ENCODE measurements at regions not wholly inside any gene's neighbourhood (a gene's known extent, or its start where the extent isn't known, plus 50 kb on each side); places are given as distances from the start of the nearest gene placed in this dataset.

GRCh38 chr11:123304828-123305466 is 109.9 kb upstream of the CLMP start:
- no peak for DNase-seq (ENCODE audit: low read depth in 1 of 2, low spot score in 1 of 2)

DNA sequence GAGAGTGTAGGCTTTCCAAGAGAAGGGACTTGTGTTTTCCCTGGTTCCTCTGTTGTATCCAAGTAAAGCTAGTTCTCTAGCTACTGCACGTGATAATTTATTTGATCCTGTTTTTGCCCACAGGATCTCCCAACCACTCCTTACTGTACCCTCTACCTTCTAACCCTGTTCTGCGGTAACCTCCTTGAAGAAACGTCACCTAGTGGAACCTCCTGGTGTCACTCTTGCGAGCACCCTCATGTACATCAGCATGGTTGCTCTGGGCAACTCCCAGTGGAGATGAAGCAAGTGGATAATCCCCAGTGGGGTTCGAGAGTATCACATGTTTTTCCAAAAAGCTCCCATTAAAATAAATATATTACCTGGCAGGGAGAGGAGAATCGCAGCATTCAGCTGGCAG is 108.9 kb upstream of the CLMP start:
- no peak for DNase-seq (ENCODE audit: low read depth in 1 of 2, low spot score in 1 of 2)

GRCh38 chr11:123302751-123303195 is 107.7 kb upstream of the CLMP start:
- peak in 1 of 2 donors; percentile 46 for DNase-seq (ENCODE audit: low read depth in 1 of 2, low spot score in 1 of 2)

GRCh38 chr11:123301696-123302400 is 106.8 kb upstream of the CLMP start:
- peak; percentile 53 for DNase-seq (ENCODE audit: low read depth in 1 of 2, low spot score in 1 of 2)

DNA sequence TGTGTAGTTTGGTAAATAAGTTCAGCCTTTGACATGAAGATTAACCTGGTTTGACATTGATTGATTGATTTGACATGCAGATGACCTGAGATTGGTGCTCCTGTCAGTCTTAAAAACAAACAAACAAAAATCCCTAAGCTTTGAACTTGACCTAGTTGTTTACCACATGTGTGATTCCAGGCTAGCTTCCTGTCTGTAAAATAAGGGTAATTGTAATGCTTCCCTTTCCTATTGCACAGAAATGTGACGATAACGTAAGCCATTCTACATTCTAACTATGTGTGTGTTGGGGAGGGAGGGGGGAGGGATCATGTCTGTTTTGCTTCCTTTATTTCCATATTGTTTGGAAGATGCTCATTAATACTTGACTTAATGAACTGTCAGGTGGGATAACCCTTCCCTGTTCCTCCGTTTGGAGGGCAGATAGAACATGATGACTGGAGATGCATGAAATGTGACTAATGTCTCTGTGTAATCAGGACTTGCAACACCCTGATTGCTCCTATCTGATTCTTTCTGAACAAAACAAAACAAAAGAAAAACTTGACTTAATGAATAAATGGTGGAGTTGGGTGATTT is 106.1 kb upstream of the CLMP start:
- DNase-seq (ENCODE audit: low read depth in 1 of 2, low spot score in 1 of 2) = no peak

GRCh38 chr11:123299721-123300120 is 104.7 kb upstream of the CLMP start:
- no peak for DNase-seq (ENCODE audit: low read depth in 1 of 2, low spot score in 1 of 2)

- DNase-seq (ENCODE audit: low read depth in 1 of 2, low spot score in 1 of 2) = no peak
Observed at GRCh38 chr11:123298488-123299447, 103.7 kb upstream of the CLMP start.

- DNase-seq (ENCODE audit: low read depth in 1 of 2, low spot score in 1 of 2) = no peak
Observed at GRCh38 chr11:123292647-123293046, 97.6 kb upstream of the CLMP start.

DNA sequence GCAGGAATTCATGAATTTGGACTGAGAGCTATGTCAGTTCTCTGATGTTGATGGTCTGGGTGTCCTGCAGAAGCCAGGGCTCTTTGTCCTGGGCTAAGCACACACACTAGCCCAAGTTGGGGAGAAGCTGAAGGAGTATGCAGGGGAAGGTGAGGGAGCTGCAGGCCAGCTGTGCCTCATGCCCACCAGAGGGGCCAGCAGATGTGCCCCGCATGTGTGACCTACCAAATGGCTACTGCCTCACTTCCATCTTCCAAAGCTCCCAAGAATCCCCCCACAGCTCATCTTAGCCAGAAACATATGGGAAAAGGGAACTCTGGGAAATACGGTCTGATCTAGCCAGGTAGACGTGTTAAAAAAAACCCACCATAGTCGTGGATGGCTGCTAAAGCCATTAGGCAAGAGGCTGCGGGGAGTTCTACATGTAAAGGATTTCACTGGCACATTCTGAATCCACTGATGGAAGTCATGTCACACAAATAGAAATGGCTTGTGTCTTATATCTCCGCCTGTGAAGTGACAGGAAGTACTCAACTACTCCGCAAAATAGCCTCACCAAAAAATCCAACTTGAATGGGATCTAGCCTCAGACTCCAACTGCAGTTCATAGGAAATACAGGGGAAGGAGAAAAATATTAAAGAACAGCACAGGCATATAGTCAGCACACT is 96.3 kb upstream of the CLMP start:
- no peak for DNase-seq (ENCODE audit: low read depth in 1 of 2, low spot score in 1 of 2)

DNA sequence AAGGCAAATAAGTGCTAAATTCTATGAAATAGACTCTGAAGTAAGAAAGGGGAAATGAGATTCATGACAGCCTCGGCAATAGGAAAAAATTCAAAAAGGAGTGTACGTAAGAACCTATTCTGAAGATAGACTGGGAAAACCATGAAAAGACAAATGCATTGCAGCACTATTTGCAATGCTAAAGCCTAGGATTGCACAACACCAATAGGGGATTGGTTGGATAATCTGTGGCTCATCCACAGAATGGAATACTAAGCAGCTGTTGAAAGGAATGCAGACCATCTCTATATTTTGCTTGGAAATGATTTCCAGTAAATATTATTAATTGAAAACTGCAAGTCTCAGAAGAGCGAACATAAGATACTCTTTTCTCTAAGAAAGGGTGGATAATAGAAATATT is 91.7 kb upstream of the CLMP start:
- DNase-seq (ENCODE audit: low read depth in 1 of 2, low spot score in 1 of 2) = no peak

- DNase-seq (ENCODE audit: low read depth in 1 of 2, low spot score in 1 of 2) = no peak
Observed at GRCh38 chr11:123286255-123286654, 91.2 kb upstream of the CLMP start.

- no peak for DNase-seq (ENCODE audit: low read depth in 1 of 2, low spot score in 1 of 2)
Observed at GRCh38 chr11:123284454-123284853, 89.4 kb upstream of the CLMP start.

- DNase-seq (ENCODE audit: low read depth in 1 of 2, low spot score in 1 of 2) = no peak
Observed at GRCh38 chr11:123282597-123282996, 87.5 kb upstream of the CLMP start.

- no peak for DNase-seq (ENCODE audit: low read depth in 1 of 2, low spot score in 1 of 2)
Observed at GRCh38 chr11:123273616-123274015, 78.6 kb upstream of the CLMP start.

- no peak for DNase-seq (ENCODE audit: low read depth in 1 of 2, low spot score in 1 of 2)
Observed at GRCh38 chr11:123272565-123272964, 77.5 kb upstream of the CLMP start.

- DNase-seq (ENCODE audit: low read depth in 1 of 2, low spot score in 1 of 2) = no peak
Observed at GRCh38 chr11:123268156-123268555, 73.1 kb upstream of the CLMP start.

DNA sequence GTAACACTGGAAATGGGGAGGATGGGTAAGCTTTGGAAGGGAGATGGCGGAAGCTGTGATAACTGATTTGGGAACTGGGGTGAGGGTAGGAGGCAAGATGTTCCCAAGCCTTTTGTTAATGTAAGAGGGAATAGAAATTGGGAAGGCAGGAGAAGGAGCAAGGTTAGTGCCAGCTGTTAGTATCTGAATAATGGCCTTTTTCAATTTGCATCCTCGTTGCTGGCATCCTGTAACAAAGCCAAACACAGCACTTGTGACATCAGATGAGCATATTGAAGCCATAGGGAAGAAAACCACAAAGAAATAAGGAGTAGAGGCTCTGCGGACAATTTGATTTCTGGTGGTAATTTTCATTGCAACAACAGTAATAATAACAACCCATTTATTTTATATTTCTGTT is 70.9 kb upstream of the CLMP start:
- no peak for DNase-seq (ENCODE audit: low read depth in 1 of 2, low spot score in 1 of 2)

DNA sequence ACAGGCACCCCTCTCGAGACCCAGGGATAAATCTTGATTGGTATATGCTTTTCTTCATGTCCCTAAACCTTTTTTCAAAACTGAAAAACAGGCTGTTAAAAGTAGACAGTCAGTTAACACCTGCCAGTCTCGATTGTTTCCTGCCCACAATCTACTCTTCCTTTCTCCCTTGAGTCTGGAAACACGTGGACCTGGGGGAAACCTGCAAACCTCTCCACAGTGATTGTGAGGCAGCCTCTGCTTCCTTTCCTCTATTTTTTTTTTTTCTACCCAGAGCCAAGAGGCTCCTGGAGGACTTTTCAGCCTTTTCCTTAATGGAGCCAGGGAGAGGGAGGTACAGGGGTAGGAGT is 69.4 kb upstream of the CLMP start:
- no peak for DNase-seq (ENCODE audit: low read depth in 1 of 2, low spot score in 1 of 2)

GRCh38 chr11:123261345-123262106 is 66.5 kb upstream of the CLMP start:
- peak; percentile 24 to 49 for DNase-seq (ENCODE audit: low read depth in 1 of 2, low spot score in 1 of 2)

- DNase-seq (ENCODE audit: low read depth in 1 of 2, low spot score in 1 of 2) = no peak
Observed at GRCh38 chr11:123260511-123261211, 65.6 kb upstream of the CLMP start.
